VCaP (cell line): ENCODE measurements at regions not wholly inside any gene's neighbourhood (a gene's known extent, or its start where the extent isn't known, plus 50 kb on each side); places are given as distances from the start of the nearest gene placed in this dataset.

Source experiments
- H3K27ac ChIP-seq: fragments of 450-650 bp; 2 replicates; pipeline ENCODE4 v1.5.1; 2017
- TF ChIP-seq, protein P1 (sequence below): fragments of 450-650 bp; conservative IDR thresholded peaks from 2 replicates; pipeline ENCODE4 v1.5.1; 2017; ENCODE audit warnings: mild to moderate bottlenecking, moderate library complexity

DNA sequence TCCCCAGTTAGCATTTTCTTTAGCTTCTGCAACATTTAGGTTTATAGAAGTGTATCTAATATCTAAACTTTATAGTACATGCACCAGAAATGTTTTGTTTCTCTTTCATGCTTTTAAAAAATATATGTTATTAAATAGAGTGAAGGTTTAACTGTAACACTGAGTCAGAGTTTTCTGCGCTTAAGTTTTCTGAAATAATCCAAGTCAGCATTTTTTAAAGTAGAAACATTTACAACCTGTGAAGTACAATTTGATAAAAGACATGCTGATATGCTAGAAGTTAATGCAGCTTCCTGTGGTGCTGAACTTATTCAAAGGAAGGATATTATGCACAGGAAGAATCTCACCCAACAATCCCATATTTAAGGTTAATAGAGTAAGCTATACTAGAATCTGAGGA lies 1096.8 kb downstream of the LRFN5 start:
- H3K27ac ChIP-seq: no peak overlapping the region
- TF ChIP-seq, protein P1, sequence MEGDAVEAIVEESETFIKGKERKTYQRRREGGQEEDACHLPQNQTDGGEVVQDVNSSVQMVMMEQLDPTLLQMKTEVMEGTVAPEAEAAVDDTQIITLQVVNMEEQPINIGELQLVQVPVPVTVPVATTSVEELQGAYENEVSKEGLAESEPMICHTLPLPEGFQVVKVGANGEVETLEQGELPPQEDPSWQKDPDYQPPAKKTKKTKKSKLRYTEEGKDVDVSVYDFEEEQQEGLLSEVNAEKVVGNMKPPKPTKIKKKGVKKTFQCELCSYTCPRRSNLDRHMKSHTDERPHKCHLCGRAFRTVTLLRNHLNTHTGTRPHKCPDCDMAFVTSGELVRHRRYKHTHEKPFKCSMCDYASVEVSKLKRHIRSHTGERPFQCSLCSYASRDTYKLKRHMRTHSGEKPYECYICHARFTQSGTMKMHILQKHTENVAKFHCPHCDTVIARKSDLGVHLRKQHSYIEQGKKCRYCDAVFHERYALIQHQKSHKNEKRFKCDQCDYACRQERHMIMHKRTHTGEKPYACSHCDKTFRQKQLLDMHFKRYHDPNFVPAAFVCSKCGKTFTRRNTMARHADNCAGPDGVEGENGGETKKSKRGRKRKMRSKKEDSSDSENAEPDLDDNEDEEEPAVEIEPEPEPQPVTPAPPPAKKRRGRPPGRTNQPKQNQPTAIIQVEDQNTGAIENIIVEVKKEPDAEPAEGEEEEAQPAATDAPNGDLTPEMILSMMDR: no peak

DNA sequence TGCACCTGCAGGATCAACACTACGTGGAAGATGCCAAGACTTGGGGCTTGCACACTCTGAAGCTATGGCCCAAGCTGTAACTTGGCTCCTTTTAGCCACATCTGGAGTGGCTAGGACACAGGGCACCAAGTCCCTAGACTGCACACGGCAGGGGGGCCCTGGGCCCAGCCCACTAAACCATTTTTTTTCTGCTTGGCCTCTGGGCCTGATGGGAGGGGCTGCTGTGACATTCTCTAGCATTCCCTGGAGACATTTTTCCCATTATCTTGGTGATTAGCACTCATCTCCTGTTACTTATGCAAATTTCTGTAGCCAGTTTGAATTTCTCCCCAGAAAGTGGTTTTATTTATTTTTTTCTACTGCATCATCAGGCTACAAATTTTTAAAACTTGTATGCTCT lies 1080.7 kb downstream of the LRFN5 start:
- H3K27ac ChIP-seq: no peak overlapping the region
- TF ChIP-seq, protein P1: no peak

DNA sequence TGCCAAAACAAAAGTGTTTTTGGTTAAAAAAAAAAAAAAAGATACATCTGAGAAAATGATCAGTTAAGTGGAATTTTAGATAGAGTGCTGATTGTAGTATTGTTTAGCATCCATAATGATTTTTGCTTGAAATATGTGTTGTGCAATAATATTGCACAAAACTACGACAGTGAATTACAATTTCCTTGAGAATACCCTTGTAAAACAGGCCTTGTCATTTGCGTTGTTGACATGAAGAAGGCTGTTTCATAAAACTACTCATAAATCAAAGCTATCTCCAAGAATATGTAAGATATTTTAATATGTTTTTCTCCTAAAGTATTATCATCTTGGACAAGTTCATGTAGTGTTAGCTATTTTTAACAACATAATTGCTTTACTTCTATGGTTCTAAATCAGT lies 1077.0 kb downstream of the LRFN5 start:
- H3K27ac ChIP-seq: no peak overlapping the region
- TF ChIP-seq, protein P1: no peak

DNA sequence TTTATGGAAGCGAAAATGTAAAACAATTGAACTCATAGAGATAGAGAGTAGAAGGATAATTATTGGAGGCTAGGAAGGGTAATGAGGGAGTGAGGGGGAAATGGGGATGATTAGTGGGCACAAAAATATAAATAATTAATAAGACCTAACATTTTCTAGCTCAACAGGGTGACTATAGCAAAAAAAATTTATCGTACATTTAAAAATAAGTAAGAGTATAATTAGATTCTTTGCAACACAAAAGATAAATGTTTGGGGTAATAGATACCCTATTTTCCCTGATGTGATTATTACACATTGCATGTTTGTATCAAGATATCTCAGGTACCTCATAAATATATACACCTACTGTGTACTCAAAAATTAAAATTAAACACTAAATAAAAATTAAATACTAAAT lies 1070.0 kb downstream of the LRFN5 start:
- no peak overlapping the region for H3K27ac ChIP-seq
- TF ChIP-seq, protein P1: no peak

DNA sequence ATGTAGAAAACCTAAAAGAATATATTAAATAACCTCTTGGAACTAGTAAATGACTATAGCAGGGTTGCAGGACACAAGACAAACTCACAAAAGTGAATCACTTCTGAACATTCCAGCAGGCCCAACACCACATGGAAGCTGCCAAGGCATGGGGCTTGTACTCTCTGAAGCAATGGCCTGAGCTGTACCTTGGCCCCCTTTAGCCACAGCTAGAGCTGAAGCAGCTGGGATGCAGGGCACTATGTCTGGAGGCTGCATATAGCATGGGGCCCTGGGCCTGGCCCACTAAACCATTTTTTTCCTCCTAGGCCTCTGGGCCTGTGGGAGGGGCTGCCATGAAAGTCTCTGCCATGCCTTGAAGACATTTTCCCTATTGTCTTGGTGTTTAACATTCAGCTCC lies 1067.3 kb downstream of the LRFN5 start:
- TF ChIP-seq, protein P1: no peak
- H3K27ac ChIP-seq: no peak overlapping the region

DNA sequence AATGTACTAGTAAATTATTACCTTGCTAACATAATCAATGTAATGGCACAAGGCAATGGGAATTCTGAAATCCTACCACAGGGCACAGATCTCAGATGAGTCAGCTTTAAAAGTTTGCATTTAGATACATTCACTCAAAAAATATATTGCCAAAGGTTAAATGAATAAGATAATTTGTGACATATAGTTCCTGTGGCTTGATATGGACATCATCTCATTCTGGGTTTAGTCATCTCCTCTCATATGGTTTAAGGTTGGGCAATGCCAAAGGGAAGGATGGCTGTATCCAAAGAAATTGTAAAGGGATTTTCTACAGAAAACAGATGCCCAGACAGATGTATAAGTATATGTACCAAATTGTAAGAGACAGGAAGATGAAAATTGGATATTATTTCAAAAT lies 1065.0 kb downstream of the LRFN5 start:
- H3K27ac ChIP-seq: no peak overlapping the region
- TF ChIP-seq, protein P1: no peak

DNA sequence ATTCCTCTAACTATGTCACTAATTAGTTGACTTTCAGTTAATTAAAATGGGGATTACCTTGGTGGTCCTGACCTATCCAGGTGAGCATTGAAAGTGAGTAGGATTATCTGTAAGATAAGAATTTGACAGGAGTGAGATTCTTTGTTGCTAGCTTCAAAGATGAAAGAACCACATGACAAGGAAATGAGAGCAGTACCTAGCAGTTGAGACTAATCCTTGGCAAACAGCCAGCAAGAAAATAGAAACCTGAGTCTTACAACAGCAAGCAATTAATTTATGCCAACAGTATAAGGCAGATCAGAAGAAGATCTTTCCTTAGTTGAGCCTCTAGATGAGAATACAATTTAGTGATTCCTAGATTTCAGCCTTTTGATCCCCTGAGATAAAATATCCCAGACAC lies 1058.4 kb downstream of the LRFN5 start:
- TF ChIP-seq, protein P1: no peak
- H3K27ac ChIP-seq: no peak overlapping the region

DNA sequence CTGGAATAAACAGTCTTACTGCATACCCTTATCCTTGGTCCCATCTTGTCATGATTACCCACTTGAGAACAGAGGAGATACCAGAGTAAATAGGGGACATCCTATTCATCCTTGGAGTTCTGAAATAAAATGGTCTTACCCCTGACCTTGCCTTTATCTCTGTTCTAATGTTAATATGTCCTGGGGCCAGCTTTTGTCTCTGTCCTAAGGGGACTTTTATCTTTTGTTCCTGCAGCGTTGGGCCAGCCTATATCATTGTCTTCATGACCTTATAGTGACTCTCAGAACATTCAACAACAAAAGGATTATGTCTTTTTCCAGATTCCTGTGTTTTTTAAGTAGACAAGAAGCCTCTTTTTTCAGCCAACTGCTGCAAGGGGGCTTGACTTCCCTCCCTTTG lies 1057.5 kb downstream of the LRFN5 start:
- TF ChIP-seq, protein P1: no peak
- H3K27ac ChIP-seq: no peak overlapping the region
